HG02642 (cell line): ENCODE measurements at regions not wholly inside any gene's neighbourhood (a gene's known extent, or its start where the extent isn't known, plus 50 kb on each side); places are given as distances from the start of the nearest gene placed in this dataset.

Experiments used
- ATAC-seq: cut with Tn5 transposase; IDR thresholded peaks from one replicate; pipeline ENCODE4 v1.9.1; 2021; ENCODE audit warnings: mild to moderate bottlenecking; ENCODE audit not compliant: unreplicated experiment, poor library complexity

DNA sequence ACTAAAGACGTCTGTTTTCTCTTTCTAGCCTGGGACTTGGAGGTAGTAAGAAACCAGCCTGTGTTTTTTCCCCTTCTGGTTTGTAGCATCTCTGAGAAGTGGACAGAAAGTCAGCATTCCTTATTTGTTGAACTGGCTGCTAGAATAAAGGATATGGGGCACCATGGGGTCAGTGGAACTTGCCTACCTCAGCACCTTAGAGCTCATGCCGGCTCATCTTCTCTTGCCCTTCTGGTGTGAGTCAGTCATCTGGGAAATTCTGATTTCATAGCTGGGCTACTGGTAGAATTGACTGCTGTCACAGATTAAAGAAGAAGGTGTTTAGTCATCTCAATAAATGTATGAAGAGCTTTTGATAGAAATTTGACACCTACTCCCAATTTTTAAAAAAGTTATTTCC, 202.7 kb upstream of the TOPAZ1 start:
- ATAC-seq = no peak

DNA sequence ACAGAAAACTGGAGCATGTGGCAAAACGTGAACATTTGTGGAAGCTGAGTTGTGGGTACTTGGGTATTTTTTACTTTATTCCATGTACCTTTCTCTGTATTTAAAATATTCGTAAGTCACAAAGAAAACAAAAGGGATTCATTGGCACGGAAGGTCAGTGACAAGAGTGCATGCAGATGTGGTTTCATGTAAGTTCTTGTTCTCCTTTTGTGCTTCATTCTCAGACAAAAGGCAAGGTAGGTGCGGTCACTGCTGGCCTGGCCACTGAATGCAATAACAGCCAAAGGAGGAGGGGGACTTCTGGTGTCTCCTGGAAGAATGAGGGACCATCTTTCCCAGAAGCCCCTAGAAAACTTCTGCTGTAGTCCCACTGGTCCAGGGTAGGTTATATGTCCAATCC, 200.0 kb upstream of the TOPAZ1 start:
- ATAC-seq = no peak

DNA sequence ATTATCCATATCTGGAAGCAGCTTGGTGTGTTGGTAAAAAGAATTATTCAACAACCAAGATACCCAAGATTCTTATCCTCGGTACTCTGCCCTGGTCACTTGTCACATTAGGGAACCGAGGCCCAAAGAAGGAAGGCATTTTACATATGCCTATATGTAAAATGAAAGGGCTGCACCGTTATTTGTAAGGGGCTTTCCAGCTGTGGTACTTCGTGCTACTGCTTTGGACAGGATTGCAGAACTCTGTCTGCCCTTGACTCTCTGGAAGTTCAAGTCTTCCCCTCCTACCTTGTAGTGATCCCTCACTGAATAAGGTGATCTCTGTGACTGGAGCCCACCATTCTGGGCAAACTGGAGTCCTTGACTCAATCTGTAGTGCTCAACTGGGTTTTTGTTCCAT, 198.9 kb upstream of the TOPAZ1 start:
- ATAC-seq = no peak

DNA sequence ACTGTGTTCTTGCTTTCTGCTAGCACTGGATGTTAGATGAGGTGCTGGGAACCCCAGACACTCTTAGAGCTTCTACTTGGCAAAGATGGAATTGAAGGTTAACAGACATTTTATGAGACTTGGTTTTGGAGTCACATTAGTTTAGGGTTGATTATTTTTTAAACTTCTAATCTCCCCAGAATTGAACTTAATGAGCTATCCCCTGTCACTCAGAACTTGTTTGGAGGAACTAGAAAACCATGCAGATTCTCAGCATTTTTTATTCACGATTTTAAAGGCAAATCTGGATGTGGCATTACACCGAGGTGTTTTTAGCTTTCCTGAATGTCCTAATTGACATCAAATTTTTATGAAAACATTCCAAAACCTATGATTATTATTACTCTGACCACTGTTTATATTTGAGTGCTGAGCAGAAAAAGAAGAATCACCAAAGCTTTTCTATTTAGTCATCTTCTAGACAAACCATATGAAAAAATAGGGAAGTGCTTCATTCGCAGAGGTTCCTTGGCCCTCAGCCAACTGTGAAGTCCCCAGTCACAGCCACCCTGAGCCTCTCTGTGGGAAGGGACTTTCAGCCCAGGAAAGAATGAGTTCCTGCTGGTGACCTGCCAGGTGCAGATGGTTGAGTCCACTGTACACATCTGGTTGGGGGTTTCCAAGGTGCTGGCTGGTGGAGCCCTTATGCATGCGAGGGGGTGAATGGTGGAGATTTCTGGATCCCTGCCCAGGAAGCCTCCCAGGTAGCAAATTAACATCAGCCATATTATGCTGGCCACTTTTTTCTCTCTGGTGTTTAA, 196.0 kb upstream of the TOPAZ1 start:
- ATAC-seq = peak; percentile 88

DNA sequence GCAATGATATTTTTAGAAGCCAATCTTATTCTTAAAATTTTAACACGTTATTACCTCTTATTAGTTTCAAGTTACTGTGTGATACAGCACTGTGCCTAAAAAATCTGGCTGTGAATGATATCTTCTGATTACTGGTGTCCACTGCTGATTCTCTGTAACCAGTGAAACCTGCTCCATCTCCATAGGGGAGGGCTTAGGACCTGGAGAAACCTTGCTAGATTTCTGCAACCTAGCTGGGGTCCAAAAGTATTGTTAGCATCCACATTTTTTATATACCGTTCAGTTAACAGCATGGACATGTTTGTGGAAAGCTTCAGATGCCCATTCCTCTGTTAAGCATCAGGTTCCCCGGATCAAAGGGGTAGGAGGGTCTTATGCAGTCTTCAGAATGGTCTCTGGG, 193.9 kb upstream of the TOPAZ1 start:
- ATAC-seq = no peak

DNA sequence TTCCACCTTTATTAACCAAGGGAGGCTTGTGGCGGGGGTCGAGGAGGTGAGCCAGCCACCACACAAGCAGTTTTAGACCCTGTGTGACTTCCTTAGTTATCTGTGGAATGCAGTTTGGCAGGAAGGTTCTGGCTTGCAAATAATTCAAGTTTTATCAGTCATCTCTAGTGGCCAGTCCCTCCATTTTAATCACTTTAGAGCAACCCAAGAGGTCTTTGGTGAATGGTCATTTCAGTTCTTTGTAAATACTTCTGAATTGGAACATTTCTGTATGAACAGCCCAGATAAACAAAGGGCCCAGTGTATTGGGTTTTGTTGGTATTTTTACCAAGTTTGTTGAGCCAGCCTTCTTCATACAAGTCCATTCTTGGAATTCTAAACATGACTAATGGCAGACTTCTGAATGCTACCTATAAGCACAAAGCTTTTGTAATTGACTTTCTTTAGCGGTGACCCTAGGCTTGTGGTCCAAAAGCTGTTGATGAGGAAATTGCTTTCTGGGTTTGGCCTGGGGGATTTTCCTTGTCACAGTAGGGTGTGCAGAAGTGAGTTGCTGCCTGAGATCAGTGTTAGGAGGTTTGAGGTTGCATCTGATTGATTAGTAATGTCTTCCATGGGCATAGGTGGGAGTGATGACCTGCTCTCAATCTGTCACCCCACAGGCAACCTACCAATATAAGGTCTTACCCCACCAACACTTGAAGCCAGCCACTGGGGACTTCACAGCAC, 193.3 kb upstream of the TOPAZ1 start:
- ATAC-seq = no peak

DNA sequence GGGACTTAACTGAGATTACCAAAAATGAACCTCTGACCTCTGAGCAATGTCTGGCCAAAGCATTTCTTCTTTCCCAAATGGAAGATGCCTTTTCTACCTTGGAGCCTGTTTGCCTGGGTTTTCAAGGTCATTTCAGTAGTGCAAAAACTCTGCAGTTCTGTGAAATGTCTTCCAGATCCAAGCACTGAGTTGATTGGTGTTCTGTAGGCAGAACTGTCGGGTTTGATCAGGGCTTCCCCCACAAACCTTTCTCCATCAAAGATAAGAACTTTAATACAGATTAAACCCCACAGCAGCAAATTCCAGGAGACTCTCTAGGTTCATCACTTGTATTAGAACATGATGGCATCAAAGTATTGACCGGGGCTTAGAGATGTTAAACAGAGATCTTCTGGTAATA, 192.7 kb upstream of the TOPAZ1 start:
- no peak for ATAC-seq

DNA sequence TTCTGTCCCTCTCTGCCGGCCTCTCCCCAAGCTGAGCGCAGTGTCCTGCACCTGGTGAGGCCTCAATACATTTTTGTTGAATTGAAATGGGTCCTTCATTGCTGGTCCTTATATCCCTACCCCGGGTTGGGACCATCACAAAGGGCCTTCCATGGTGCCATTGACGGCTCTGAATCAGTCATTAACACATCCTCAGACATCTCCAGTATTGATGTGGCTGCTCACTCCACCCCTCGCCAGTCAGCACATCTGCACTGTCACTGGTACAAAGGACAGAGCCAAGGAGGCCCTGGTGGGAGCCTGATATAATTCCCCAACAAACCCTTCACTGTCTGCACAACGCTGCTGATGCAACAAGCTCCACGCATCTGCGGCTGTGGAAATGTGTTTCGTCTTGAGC, 191.6 kb upstream of the TOPAZ1 start:
- ATAC-seq = no peak

DNA sequence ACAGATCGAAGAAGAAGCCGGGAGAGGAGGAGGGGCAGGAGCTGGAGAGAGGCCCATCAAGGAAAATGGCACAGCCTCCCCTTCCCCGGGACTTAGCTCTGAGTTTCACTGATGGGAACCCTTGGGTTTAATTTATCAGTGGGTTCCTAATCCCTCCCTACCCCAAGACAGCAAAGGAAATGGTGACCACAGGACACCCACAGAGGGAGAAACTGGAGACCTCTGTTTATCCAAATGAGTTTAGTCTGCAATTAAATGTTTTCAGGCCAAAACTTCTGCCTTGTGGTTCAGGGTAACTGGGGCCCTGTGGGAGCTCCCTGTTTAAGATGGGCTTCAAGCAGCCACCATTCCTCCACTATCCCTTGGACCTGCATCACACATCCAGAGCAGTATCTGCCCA, 190.8 kb upstream of the TOPAZ1 start:
- no peak for ATAC-seq

DNA sequence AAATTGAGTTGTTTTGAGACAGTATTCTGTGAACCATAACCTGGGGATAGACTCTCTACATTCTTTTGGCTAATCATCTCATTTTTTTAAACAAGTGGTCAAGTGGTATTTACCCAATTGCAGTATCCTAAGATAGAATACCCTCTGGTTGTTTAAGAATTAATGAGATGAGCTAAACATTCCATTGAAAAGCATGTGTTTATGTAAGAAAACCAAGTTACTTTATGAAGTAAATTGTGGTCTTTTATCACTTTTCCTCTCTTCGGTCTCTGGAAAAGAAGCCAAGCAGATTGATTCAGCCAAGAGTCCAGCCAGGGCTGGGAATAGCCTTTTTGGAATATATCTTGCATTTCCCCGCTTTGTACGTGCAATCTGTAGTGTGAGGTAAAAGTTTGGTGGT, 185.7 kb upstream of the TOPAZ1 start:
- ATAC-seq = no peak

DNA sequence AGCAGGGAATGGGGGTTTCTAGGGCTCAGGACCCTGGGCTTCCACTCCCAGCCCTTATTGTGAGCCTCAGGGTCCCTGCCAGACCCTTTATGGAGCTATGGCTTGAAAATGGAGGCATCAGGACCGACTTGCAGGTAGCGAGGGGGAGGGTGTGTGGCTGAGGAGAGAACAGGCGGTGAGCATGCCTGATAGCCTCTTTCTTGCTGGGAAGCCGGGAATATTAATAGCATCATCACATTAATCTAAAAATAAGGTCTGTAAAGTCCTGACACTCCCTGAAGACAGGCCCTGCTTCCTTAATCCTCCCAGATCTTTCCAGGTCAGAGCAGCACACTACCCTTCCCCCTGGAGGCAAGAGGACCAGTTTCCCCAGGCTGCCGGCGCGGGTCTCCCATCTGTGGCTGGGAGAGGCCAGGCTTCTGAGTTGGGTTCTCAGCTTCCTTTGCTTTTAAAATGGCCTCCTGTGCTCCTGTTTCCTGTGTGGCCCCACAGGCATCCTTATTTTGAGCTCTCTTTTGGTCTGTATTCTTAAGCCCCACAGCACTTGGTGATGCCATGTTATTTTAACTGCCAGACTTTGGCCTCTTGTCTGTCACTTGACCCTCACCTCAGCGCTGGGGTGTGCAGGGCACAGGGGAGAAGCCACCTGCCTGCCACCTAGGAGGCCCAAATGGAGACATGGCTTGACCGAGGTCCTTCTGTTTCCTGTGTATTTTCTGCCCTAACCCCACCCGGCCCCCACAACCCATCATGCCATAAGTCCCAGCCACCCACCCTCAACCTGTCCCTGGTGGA, 185.0 kb upstream of the TOPAZ1 start:
- no peak for ATAC-seq

DNA sequence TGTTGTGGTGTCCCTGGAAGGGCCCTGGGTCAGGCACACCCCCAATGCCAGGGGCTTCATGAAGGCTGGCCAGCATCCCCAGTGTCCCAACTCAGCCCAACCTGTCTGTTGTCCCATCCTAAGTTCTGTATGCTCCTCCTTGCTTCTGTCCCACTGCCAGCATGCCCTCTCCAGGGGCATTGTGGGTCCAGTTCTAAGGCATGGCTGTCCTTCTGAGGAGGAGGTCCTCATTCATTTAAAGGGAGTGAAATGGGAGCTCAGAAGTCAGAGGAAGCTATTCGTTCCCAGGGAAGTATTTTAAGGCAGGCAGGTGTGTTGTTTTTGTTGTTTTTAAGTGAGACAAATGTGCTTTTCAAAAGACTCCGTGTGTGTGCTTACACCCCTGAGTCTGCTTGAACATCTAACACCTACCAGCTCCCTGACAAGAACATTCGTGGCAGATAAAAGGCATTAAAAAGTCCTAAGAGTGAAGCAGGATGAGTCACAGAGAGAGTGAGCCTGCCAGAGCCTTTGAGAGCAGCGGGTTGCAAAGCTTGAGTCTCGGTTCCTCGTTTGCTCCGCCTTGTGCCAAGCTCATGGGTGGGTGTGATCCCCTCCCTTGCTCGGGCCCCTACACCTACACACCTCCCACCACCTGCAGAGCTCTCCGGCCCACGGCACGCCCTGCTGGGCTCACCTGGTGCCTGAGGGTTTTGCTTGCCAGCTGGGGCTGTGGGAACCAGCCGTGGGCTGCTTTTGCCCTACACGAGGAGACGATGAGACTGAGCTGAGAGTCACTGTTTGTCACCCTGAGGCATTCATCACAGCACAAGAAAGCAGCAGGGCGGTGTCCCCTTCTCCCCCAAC, 183.4 kb upstream of the TOPAZ1 start:
- peak; percentile 94 for ATAC-seq

DNA sequence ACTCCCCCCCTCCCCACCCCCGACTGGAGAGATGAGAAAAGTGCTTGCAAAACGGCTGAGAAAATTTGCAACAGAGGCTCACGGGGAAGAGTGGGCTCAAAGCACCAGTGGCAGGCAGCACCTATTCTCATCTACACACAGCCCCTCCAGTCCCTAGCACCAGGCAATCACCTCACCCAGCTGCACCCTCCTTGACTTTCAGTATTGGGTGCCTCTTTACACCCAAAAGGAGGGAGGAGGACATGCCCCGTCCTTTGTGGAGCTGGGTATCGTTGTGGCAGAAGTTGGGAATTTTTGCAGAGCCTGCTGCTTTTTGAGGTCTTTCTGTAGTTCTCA, 182.8 kb upstream of the TOPAZ1 start:
- peak; percentile 25 for ATAC-seq

DNA sequence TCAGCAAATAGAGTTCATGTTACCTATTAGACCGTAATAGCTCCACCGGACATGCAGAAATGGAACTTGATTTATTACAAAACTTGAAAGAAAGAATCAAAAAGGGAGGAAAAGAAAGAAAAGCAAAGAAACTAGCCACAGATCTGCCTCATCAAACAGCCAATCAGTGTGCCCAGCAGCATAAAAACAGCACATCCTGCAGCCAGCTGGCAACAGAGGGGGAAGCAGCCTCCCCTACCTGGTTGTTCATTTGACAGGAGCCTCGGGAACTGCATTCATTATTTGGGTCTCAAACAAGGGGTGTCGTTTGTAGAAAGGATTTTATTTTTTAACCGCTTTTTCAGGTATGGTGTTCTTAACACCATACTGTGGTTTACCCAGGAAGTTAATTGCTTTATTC, 181.5 kb upstream of the TOPAZ1 start:
- ATAC-seq = no peak

DNA sequence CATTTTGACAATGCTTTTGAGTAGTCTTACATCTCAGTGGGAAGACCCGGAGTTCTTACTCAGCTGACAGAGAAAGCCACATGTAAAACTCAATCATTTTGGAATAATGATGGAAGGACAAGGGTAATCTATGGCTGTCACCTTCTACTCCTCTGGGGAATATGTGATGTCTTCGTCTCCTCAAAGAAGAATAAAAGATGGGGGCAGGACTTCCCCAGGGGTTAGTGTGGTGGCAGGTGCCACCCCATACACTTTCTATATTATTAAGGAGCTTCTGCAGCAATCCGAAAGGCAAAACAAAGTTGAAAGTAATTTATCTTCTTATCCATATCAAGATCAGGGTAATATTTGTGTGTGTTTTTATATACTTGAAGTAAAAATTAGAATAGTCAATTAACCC, 180.4 kb upstream of the TOPAZ1 start:
- ATAC-seq = no peak

DNA sequence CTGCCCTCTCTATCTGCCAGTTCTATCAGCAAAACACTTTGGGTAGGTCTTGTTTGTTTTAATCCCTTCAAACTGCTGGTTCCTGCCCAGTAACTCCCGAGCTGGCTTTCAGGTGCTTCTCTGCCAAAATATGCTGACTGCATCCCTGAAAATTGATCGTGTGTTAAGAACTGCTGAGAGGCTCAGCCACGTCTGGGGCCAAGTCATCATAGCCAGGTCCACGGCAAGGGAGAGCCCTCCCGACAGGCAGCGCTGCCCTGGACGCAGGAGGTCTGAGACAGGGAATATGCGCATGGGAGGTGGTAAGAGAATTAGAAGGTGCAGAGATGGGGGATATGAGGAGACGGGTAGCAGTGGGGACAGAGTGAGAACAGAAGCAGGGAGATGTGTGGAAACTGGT, 179.7 kb upstream of the TOPAZ1 start:
- no peak for ATAC-seq

DNA sequence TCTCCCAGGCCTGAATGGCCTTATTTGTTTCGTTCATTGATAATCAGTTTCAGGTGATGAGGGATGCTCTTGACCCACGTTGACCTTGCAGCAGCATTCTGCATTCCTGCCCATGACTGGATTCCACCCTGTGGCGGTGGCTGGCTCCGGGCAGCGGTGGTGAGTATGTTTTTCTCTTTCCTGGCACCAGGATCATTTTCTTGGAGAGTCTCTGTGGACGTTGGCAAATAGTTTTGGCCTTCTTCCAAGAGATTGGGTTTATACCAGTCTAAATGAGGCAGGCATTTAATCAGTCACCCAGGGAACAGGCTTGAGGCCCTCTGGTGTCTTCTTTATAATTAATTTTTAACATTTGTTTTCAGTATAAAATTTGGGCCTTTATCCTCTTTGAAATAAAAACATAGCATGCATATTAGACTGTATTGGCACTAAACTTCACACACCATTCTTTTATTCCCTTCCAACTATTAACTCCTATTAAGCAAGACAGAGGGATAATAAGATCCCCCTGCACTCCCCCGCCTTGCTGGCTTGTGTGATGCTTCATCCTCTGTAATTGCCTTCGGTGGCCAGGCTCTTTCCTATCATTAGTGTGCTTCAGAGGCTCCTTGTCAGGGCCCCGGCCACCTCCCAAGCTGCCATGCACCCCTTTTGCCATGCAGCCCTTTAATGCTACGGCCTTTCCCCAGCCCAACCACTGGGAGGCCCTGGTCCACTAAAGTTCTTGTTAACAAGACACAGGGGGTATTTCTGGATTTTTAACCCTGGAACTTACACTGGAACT, 176.2 kb upstream of the TOPAZ1 start:
- ATAC-seq = no peak

DNA sequence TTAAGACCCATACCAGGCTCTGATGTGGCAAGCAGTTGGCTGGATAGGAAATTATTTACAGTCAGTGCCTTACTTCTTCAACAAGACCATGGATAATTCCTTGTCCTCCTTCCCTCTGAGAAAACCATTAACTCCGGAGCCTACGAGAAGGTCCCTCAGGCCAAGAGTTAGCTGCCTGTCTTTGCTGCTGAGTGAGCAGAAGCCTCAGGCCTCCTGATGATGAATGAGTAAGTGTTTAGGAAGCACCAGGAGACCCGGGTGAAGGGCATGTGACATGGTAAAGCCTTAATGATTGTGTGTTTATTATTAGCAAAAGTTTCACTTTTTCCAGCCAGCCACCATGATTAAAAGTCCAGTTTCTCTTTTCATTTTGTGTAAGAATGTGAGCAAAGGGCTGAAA, 174.9 kb upstream of the TOPAZ1 start:
- no peak for ATAC-seq

DNA sequence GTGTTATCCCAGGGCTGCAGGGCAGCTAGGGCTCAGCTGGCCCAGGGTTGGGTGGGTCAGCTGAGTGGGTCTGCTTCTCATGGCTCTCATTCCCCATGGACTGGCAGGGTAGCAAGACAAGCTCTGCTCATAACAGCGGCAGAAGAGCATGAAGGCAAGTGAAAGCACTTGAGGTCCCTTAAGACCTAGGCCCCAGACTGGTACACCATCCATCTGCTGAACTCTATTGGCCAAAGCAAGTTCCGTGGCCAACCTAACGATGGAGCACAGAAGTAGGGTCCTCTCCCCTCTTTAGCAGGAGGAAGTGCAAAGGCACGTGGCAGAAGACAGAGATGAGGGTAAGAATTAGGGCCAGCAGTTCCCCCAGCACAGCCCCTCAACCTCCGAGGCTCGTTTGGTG, 174.3 kb upstream of the TOPAZ1 start:
- ATAC-seq = no peak

DNA sequence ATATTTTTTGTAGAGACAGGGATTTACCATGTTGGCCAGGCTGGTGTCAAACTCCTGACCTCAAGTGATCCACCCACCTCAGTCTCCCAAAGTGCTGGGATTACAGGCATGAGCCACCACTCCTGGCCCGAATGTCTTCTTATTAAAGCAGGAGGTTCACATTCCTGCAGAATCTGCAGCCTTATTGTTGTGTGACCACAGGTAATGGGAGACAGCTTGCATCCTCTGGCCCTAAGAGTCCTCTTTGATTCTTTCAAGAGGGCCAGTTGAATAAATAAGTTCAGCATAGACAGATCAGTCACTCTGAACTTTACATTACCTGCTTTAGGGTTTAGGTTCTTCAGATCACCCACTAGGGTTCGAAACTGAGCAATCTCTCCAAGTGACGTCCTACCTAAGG, 172.9 kb upstream of the TOPAZ1 start:
- no peak for ATAC-seq
